B cell (primary cell): ENCODE measurements at regions not wholly inside any gene's neighbourhood (a gene's known extent, or its start where the extent isn't known, plus 50 kb on each side); places are given as distances from the start of the nearest gene placed in this dataset.
"Not testable (repeated sequence)": the region's sequence is repeated elsewhere in the genome, so short reads cannot be mapped to it uniquely, and the experiment has no call there.

Experiments
- ATAC-seq: fragments of 200-7000 bp; cut with Tn5 transposase; one replicate; pipeline ENCODE4 v1.10.0; 2021; ENCODE audit warnings: low read depth, mild to moderate bottlenecking, moderate number of reproducible peaks, moderate library complexity
- CTCF ChIA-PET: fragments of 350-600 bp; sonication (Branson Sonifier 250); formaldehyde crosslinking; loops from one replicate; lab custom pipeline; 2021; ENCODE audit warnings: antibody characterized with exemption, inconsistent platforms; lab: Charles Lee
- POLR2A ChIA-PET: fragments of 350-600 bp; sonication (Branson Sonifier 250); formaldehyde crosslinking; loops from one replicate; lab custom pipeline; 2021; ENCODE audit warnings: antibody characterized with exemption; lab: Charles Lee
- DNase-seq: peaks from one replicate; pipeline ENCODE4 v3.0.0; 2013
- H2AFZ ChIP-seq: 2 replicates; pipeline ENCODE4 v1.6.1; 2012; ENCODE audit warnings: mild to moderate bottlenecking, low read depth, low read length; ENCODE audit not compliant: insufficient read depth, poor library complexity, severe bottlenecking
- H3K27ac ChIP-seq, 2 donors: 1 replicate in 1 of 2; 2 replicates in 1 of 2; pipeline ENCODE4 v1.5.1; 2012 to 2013; ENCODE audit warnings: low read length in 2 of 2, mild to moderate bottlenecking in 2 of 2, moderate library complexity in 1 of 2
- H3K27me3 ChIP-seq, 4 experiments: fragments of 200-600 bp in 1 of 4; sonication (generic) in 1 of 4; replicated peaks in 1 of 4; 1 replicate in 2 of 4; 2 replicates in 2 of 4; pipeline versions ENCODE4 v1.6.1 to v1.7.0; 2013 to 2016; ENCODE audit warnings: low read length in 3 of 4, mild to moderate bottlenecking in 2 of 4, mixed read lengths in 1 of 4, moderate library complexity in 1 of 4; ENCODE audit not compliant: insufficient read depth in 4 of 4, control insufficient read depth in 3 of 4; ENCODE audit errors: control extremely low read depth in 1 of 4
- H3K36me3 ChIP-seq, 2 experiments: replicated peaks in 1 of 2; 1 replicate in 1 of 2; 2 replicates in 1 of 2; pipeline versions ENCODE4 v1.6.1 to v1.7.1; 2013; ENCODE audit warnings: low read length in 1 of 2; ENCODE audit not compliant: insufficient read depth in 2 of 2, control insufficient read depth in 1 of 2; ENCODE audit errors: control extremely low read depth in 1 of 2, extremely low read depth in 1 of 2
- H3K4me1 ChIP-seq, 2 donors: fragments of 200-600 bp in 1 of 2; sonication (generic) in 1 of 2; 1 replicate in 1 of 2; 2 replicates in 1 of 2; pipeline versions ENCODE4 v1.5.1 to v1.6.1; 2013 to 2017; ENCODE audit warnings: low read length in 2 of 2; ENCODE audit not compliant: control insufficient read depth in 2 of 2, insufficient read depth in 2 of 2
- H3K4me2 ChIP-seq: replicated peaks from 2 replicates; pipeline ENCODE3; 2012; ENCODE audit warnings: mild to moderate bottlenecking, low read depth, low read length; ENCODE audit not compliant: poor library complexity, severe bottlenecking
- H3K4me3 ChIP-seq, 5 experiments: fragments of 200-600 bp in 1 of 5; sonication (generic) in 1 of 5; 1 replicate in 3 of 5; 2 replicates in 2 of 5; pipeline versions ENCODE4 v1.5.1 to v1.7.0; 2011 to 2016; ENCODE audit warnings: low read length in 4 of 5, mild to moderate bottlenecking in 4 of 5, low read depth in 2 of 5, control low read depth in 1 of 5, moderate library complexity in 1 of 5; ENCODE audit not compliant: insufficient read depth in 1 of 5; ENCODE audit errors: control extremely low read depth in 1 of 5, extremely low read depth in 1 of 5
- H3K79me2 ChIP-seq: fragments of 200-600 bp; sonication (generic); one replicate; pipeline ENCODE4 v1.6.0; 2016; ENCODE audit warnings: low read length; ENCODE audit not compliant: control insufficient read depth, insufficient read depth
- H3K9ac ChIP-seq: fragments of 200-600 bp; sonication (generic); 2 replicates; pipeline ENCODE4 v1.6.1; 2017; ENCODE audit warnings: mild to moderate bottlenecking, low read length, moderate library complexity
- H3K9me3 ChIP-seq, 3 donors: one replicate each; pipeline versions ENCODE4 v1.6.1 to v1.7.1; 2013; ENCODE audit warnings: low read length in 2 of 3; ENCODE audit not compliant: control insufficient read depth in 2 of 3, insufficient read depth in 1 of 3; ENCODE audit errors: control extremely low read depth in 1 of 3
- H4K20me1 ChIP-seq: 2 replicates; pipeline ENCODE4 v1.6.0; 2012; ENCODE audit warnings: mild to moderate bottlenecking, low read length; ENCODE audit not compliant: insufficient read depth, control insufficient read depth, poor library complexity, severe bottlenecking
- H3K27ac Mint-ChIP-seq: one replicate; pipeline ENCODE4 v1.8.0; 2021; ENCODE audit warnings: mixed read lengths
- H3K27me3 Mint-ChIP-seq: one replicate; pipeline ENCODE4 v1.8.0; 2021; ENCODE audit warnings: mixed read lengths
- H3K4me1 Mint-ChIP-seq: one replicate; pipeline ENCODE4 v1.8.0; 2021; ENCODE audit warnings: mixed read lengths
- H3K4me3 Mint-ChIP-seq: one replicate; pipeline ENCODE4 v1.8.0; 2021; ENCODE audit warnings: mixed read lengths
- H3K9me3 Mint-ChIP-seq: one replicate; pipeline ENCODE4 v1.8.0; 2022; ENCODE audit warnings: mixed read lengths; ENCODE audit not compliant: insufficient read depth
- CTCF ChIP-seq: fragments of 200-600 bp; IDR thresholded peaks from one replicate; pipeline ENCODE4 v1.8.0; 2022; ENCODE audit warnings: antibody characterized with exemption, mild to moderate bottlenecking
- EZH2 ChIP-seq: IDR thresholded peaks from 2 replicates; pipeline ENCODE4 v1.6.1; 2012; ENCODE audit warnings: borderline replicate concordance, low read depth, mild to moderate bottlenecking, moderate library complexity, low read length; ENCODE audit not compliant: insufficient read depth, poor library complexity, severe bottlenecking
- WGBS: methylation state at CpG from one replicate; pipeline ENCODE4 v1.1.5; 2013; ENCODE audit warnings: missing lambda C conversion rate; ENCODE audit not compliant: insufficient coverage; 5-methylcytosine and 5-hydroxymethylcytosine counted together
- intact Hi-C: fragments of 100-400 bp; cut with micrococcal nuclease; formaldehyde crosslinking; loops from one replicate; pipeline ENCODE4 v1.10.0; 2022

DNA sequence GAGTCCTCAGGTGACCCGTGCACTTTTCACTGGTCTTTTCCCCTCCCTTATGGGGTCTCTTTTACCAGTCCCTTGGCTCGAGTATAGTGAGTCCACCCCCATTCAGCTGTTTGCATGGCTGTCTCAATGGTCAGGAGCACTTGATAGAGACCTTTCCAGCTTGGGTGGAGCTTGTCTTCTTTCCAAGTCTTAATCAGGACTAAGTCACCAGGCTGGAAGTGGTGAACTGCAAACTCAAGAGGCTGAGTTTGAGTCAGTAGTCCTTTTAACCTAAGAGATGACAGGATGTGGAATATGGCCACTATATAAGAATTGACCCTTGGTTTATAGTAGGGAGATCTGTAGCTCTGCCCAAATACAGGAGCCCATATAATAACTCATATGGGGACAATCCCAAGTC lies 279.7 kb downstream of the PYDC2 start:
- CTCF ChIA-PET, result no interaction called here

GRCh38 chr3:191741847-191742350 lies 280.9 kb downstream of the PYDC2 start:
- not testable (repeated sequence) for H3K27ac Mint-ChIP-seq, H3K4me1 Mint-ChIP-seq

More for the DNA sequence above, 279.7 kb downstream of the PYDC2 start:
- Histone ChIP-seq H3K4me3 (no peak overlapping the region), H3K27ac (no peak overlapping the region), H2AFZ (no peak overlapping the region), H3K9ac (no peak overlapping the region), H3K4me2 (no peak overlapping the region), H4K20me1 (no peaks in the 10 kb centered on the region), H3K27me3 (no peaks in the 10 kb centered on the region), H3K79me2 (no peaks in the 10 kb centered on the region), H3K36me3 (no peaks in the 10 kb centered on the region), H3K9me3 (peaks cover 1 to 15% (median 4%) of the 10 kb centered on the region in 3 donors), H3K4me1 (no peaks in the 10 kb centered on the region)
- intact Hi-C loops, result no loop called here
- WGBS, result 79% methylated on average over 2 of the region's 2 CpGs
- no peak for DNase-seq
- H3K9me3 Mint-ChIP-seq, result peaks cover 5% of the 10 kb centered on the region
- TF ChIP-seq EZH2 (no peak), CTCF (no peak)
- no peak overlapping the region for H3K4me3 Mint-ChIP-seq
- ATAC-seq, result no peak
- no peaks in the 10 kb centered on the region for H3K4me1 Mint-ChIP-seq
- H3K27me3 Mint-ChIP-seq, result no peaks in the 10 kb centered on the region
- POLR2A ChIA-PET, result no interaction called here
- H3K27ac Mint-ChIP-seq, result no peak overlapping the region

More at GRCh38 chr3:191741847-191742350, 280.9 kb downstream of the PYDC2 start:
- H3K79me2 ChIP-seq, H3K27ac ChIP-seq, POLR2A ChIA-PET, H3K9ac ChIP-seq, DNase-seq, H3K4me1 ChIP-seq, H3K4me2 ChIP-seq, CTCF ChIA-PET, H3K4me3 ChIP-seq, ATAC-seq, H3K27me3 Mint-ChIP-seq, H3K4me3 Mint-ChIP-seq, H3K9me3 Mint-ChIP-seq, H3K36me3 ChIP-seq, intact Hi-C loops, H3K27me3 ChIP-seq, H4K20me1 ChIP-seq, H2AFZ ChIP-seq: not testable (repeated sequence)
- H3K9me3 ChIP-seq, result peaks cover 1 to 15% (median 4%) of the 10 kb centered on the region in 3 donors
- no CpG with 5 or more reads among the region's 1 CpG for WGBS
